KOPT-K1 (cell line): ENCODE measurements at regions not wholly inside any gene's neighbourhood (a gene's known extent, or its start where the extent isn't known, plus 50 kb on each side); places are given as distances from the start of the nearest gene placed in this dataset.

Source experiments
- H3K27ac ChIP-seq: fragments of 200-600 bp; sonication (generic); 2 replicates; pipeline ENCODE4 v1.5.1; 2016; ENCODE audit warnings: antibody characterized with exemption, mild to moderate bottlenecking, low read depth, low read length; ENCODE audit not compliant: poor library complexity, severe bottlenecking
- H3K36me3 ChIP-seq: fragments of 200-600 bp; sonication (generic); 2 replicates; pipeline ENCODE4 v1.5.1; 2017; ENCODE audit warnings: antibody characterized with exemption, mild to moderate bottlenecking, low read length, moderate library complexity; ENCODE audit not compliant: insufficient read depth
- H3K9me3 ChIP-seq: fragments of 200-600 bp; sonication (generic); 2 replicates; pipeline ENCODE4 v1.5.1; 2017; ENCODE audit warnings: antibody characterized with exemption, low read length, mild to moderate bottlenecking; ENCODE audit not compliant: insufficient read depth, poor library complexity, severe bottlenecking

DNA sequence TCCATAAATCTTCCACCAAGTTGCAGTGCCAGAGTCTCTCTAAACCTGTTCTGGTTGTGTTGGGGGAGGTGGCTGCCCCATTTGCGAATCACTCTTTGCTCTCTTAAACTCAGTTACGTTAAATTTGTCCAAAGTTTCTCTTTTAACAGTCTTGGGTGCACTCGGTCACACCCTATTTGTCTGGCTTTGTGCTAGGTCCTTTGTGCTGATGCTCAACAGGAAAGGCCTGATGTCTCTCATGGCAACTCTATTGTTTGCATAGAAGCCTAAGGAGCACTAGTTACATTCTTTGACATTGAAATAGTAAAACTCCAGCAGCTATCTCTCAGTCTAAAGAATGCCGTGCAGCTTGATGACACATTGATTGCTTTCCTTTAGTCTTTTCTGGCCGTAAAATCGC lies 105.1 kb downstream of the TRMT11 start:
- no peak overlapping the region for H3K27ac ChIP-seq
- no peaks in the 10 kb centered on the region for H3K9me3 ChIP-seq
- H3K36me3 ChIP-seq = no peaks in the 10 kb centered on the region

DNA sequence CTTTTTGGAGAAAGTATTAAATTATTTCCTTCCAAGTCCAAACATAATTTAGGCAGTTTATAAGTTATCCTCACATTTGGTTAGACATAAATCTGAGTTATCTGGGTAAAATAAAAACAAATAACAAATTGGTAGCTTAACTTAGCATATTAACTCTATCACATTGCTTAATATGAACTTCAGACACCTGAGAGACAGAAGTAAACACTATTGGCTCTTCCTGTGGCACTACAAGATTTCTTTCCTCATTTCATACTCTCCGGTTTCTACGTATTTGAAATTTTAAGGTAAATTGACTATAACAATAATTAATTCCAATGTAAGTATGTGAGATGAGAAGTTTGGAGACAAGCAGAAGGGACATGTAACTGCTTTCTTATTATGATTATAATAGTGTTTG lies 106.8 kb downstream of the TRMT11 start:
- no peaks in the 10 kb centered on the region for H3K9me3 ChIP-seq
- no peak overlapping the region for H3K27ac ChIP-seq
- no peaks in the 10 kb centered on the region for H3K36me3 ChIP-seq

DNA sequence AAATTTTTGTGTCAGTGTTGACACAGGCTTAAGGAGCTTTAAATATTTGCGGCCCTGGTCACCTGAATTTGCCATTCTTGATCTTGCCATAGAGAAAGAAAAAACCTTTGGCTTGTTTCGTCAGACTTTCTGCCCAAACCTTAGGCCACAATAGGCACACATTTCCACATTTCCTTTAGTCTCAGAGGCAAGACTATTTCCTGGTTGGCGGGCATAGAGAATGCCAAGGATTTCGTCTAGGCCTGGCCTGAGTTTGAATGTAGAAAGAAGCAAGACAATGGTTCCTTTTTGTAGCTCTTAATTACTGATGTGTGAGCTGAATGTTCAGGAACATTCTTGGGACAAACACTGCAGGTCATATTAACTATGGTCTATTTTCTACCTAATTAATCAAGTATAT lies 108.1 kb downstream of the TRMT11 start:
- H3K27ac ChIP-seq = no peak overlapping the region
- H3K36me3 ChIP-seq = no peaks in the 10 kb centered on the region
- no peaks in the 10 kb centered on the region for H3K9me3 ChIP-seq

DNA sequence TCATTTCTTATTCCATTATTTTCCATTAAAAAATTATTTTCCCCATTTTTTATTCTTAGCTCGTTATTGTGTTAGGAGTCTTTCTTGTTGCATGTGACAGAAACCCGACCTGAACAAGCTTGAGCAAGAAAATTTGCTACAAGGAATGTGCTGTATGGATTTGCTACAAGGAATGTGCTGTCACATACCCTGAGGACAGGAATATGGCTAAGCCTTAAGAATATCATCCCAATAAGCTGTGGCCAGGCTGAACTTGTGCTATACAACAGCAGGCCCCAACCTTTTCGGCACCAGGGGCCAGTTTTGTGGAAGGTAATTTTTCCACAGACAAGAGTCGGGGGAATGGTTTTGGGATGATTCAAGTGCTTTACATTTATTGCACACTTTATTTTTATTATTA lies 114.0 kb downstream of the TRMT11 start:
- Histone ChIP-seq H3K27ac (no peak overlapping the region), H3K36me3 (no peaks in the 10 kb centered on the region), H3K9me3 (no peaks in the 10 kb centered on the region)

DNA sequence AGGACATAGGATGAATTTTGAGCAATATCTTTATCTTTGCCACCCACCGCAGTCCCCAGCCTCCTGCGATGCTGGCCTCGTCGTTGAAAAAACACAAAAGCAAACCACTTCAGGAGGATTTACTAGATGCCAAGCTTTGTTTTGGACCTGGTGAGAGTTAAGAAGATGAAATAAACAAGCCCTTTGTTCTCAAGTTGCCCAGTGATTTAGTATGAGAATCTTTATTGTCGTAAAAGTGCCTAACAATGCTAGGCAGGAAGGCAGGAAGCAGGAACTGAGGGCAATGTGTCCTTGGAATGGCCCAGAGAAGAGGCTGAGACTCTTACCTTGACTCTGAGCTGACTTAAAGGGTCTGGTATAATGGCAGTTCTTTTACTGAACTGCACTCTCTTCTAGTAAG lies 116.0 kb downstream of the TRMT11 start:
- Histone ChIP-seq H3K9me3 (no peaks in the 10 kb centered on the region), H3K27ac (no peak overlapping the region), H3K36me3 (no peaks in the 10 kb centered on the region)

DNA sequence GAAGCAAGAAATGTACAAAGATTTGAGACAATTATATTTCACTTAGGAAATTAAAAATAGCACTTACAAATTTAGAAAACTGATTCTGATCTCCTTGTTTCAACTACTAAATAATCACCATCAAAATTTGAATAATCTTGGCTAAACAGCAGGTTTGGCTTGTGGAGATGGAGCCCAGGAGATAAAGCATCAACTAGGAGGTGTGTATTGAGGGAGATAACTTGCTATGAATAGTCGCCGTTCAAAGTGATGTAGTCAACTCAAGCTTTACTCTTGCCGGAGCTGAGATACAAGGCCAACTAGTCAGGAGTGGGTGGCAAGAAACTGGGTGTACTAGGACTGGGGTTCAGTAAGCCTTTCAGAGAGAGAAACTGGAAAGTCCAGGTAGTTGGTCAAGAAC lies 117.7 kb downstream of the TRMT11 start:
- Histone ChIP-seq H3K27ac (no peak overlapping the region), H3K36me3 (no peaks in the 10 kb centered on the region), H3K9me3 (no peaks in the 10 kb centered on the region)

DNA sequence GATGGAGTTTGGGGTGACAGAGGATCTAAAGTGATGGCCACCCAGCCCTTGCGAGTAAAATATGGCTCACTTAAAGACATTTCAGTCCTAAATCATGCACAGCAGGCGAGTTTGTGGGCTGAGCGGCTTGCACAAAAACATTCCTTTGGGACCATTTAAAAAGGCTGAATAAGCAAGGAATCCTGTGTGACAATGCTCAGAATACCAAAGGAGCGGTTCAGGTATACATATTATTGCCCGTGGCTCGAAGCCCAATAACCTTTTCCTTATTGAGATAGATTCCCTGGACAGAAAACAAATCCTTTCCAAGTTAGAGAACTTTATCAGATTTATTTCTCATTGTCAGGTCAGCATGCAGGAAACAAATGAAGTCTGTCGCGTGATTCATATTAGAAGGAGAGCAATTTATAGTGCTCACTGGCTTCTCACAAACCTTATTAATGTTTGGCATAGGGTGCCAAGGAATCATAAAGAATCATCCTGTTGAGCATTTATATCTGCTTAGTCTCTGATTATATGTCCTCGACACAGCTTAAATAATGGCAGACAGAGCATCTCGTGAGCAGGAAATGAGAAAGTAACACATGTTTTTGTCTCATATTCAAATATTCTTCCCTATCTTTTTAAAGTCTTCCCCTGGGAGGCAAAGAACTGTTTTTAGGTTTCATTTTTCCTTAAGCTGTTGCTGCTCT lies 121.3 kb downstream of the TRMT11 start:
- H3K27ac ChIP-seq = no peak overlapping the region
- H3K9me3 ChIP-seq = no peaks in the 10 kb centered on the region
- no peaks in the 10 kb centered on the region for H3K36me3 ChIP-seq

DNA sequence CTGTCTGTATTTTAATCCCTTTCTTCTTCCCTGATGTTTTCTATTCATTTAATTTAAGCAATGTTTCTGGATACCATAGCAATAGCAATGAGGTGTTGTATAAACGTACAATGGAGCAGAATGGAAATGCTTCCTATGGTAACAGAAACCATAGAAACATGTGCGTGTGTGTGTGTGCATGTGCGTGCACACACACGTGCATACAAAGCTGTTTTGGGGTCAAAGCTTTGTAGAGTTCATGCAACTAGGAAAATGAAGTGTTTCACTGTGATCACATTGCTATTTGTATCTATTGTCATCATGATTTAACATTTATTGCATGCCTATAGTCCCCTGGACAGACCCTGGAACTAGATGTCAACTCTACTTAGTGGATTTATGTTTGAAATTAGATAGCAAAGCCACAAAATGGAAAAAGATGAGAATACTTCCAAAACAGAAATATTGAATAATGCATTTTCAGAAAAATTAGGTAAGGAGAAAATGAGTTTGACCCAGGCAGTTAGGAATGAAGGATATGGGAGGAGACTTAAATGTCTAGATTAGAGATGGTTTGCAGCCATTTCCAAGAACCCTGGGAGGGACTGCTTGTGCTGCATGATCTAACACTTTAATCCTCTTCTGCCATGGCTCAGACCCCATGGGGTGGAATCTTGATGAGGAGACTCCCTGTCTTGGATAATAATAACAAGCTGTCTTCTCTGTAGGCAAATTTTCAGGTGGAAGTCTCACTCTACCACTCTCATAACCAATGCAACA lies 124.4 kb downstream of the TRMT11 start:
- Histone ChIP-seq H3K27ac (no peak overlapping the region), H3K9me3 (no peaks in the 10 kb centered on the region), H3K36me3 (no peaks in the 10 kb centered on the region)

DNA sequence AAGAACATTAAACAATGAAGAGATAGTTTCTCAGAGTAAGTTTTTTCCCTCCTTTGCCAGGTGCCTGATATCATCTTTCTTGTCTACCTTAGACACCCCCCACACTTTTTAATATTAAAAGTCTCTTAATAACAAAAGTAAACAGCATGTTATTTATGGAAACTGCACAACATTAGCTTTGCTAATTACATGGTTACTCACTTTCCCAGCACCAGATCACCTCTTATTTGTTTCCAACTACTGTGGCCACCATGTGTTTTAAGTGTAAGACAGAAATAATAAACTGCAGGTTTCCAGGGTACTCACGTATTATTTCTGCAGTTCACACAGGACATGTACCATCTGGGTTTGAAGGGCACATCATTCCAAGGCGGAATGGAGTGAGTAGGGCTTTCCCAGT lies 125.0 kb downstream of the TRMT11 start:
- Histone ChIP-seq H3K27ac (no peak overlapping the region), H3K36me3 (no peaks in the 10 kb centered on the region), H3K9me3 (no peaks in the 10 kb centered on the region)

DNA sequence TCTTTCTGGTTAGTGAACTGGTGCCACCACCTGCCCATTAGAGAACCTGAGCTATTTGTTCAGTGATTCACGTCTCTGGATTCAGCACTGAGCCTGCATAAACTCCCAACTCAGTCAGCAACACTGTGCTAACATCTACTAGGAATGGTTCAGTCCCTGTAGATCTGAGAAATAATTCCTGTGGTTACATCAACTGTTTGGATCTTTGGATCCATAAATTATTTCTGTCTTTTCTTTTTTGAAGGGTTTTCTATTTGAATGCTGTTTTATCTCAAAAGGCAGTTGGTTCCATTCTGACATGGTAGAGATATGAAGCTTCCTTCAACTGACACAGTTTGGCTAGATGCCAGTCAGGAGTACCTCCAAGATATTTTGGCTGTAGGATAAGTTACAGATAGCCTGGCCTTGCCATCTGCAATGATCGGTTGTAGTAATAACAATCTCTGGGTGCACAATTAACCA lies 125.9 kb downstream of the TRMT11 start:
- H3K27ac ChIP-seq = no peak overlapping the region
- no peaks in the 10 kb centered on the region for H3K36me3 ChIP-seq

DNA sequence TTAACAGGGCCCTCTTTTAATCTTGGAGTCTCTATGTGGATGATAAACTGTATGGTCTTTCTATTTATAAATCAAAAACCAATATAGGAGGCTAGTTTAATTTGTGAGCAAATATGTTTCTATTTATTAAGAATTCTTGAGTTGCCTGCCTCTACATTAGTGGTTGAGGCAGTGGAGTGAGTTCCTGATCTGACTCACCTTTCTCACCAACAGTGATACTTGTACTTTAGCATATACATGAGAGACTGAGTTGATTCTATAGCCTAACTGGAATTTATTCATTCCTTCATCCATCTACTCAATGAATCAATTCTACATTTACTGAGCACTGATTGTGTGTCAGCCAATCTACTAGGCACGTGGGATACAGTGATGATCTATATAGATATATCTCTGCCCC lies 126.9 kb downstream of the TRMT11 start:
- no peaks in the 10 kb centered on the region for H3K36me3 ChIP-seq
- no peak overlapping the region for H3K27ac ChIP-seq
- H3K9me3 ChIP-seq = no peaks in the 10 kb centered on the region

More for the DNA sequence above, 125.9 kb downstream of the TRMT11 start:
- H3K9me3 ChIP-seq = no peaks in the 10 kb centered on the region

DNA sequence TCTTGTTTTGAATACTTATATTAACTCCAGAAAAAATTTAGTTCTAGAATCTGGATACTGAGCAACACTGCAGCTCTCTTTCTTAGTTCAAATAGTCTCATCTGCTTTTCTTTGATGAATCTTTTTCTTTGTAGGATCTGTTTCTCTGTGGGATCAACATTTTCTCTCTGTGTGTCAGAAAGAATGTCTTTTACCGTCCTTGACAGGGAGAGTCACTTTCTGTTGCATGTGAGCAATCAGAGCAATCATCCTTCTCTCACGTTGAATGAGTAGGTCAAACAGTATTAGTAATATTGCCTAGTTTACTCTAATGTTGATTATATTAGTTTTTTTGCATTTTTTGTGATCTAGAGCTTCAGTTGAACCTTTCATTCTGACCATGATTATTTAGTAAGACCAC lies 130.9 kb downstream of the TRMT11 start:
- Histone ChIP-seq H3K27ac (no peak overlapping the region), H3K9me3 (no peaks in the 10 kb centered on the region), H3K36me3 (no peaks in the 10 kb centered on the region)

DNA sequence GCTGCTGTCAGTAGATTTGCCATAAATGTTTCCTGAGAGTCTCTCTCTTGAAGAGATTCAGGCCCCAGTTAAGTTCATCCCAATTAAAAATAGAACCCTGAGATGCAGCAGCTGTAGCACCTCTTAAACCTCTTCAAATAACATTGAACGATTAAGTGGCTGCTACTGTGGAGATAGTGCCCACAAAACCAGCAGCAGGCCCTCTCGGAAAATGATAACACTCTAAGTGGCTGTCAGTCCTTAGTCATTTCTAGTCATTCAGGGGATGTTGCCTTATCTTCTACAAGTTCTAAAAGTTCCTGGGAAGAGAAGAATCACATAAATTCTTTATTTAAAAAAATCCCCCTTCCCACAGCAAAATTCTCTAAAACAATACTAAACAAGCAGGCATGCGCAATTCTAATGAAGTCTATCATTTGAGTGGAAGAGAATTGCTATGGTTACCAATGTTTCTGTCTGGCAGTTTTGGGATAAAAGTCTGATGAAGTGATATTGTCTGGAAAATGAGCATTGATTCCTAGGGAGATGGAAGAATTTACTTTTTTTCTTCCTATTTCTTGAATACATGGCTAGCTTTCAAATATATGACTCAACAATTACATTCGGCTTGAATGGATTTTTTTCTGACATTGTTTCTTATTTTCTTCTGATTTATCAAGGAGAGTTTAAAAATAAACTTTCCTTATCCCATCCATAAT lies 131.9 kb downstream of the TRMT11 start:
- Histone ChIP-seq H3K9me3 (no peaks in the 10 kb centered on the region), H3K36me3 (no peaks in the 10 kb centered on the region), H3K27ac (no peak overlapping the region)

DNA sequence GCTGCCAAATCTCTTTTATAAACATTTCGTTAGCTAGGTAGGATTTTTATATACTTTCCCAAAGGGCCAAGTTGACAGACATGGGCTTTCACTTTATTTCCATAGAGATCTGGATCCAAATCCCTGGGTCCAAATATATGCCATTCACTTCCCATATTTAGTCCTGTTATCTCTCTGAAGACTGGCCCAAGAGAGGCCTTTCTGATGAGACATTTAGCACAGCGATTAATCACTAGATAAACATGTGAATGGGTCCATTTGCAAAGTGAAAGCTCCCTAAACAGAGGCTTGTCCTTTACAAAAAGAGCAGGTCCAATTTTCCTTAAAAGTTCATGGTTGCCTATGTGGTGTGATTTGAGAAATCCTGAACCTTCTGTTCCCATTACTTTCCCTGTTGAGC lies 132.6 kb downstream of the TRMT11 start:
- no peak overlapping the region for H3K27ac ChIP-seq

DNA sequence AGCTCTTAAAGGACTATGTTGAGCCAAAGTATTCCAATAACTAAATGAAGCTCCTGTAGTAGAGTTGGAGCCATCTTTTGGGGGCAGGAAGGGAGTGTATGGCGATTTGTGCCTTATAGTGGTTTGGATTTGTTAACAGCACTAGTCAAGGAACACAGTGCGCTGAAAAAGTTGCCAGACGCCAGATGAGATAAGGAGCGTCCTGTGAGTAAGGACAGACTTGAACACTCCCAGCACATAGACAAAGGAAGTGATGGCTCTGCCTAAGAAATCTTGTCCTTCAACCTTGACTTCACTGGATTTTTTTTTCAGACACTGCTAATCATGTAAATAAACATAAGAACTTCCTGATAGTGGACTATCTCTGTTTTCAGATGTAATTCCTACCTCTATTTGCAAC lies 136.9 kb downstream of the TRMT11 start:
- no peak overlapping the region for H3K27ac ChIP-seq
- no peaks in the 10 kb centered on the region for H3K9me3 ChIP-seq

More for the DNA sequence above, 132.6 kb downstream of the TRMT11 start:
- Histone ChIP-seq H3K36me3 (no peaks in the 10 kb centered on the region), H3K9me3 (no peaks in the 10 kb centered on the region)

More for the DNA sequence above, 136.9 kb downstream of the TRMT11 start:
- no peaks in the 10 kb centered on the region for H3K36me3 ChIP-seq
